Tibial nerve (tissue), 4 donors: ENCODE measurements at regions not wholly inside any gene's neighbourhood (a gene's known extent, or its start where the extent isn't known, plus 50 kb on each side); places are given as distances from the start of the nearest gene placed in this dataset.

ENCODE experiments used
- DNase-seq, 2 donors: peaks; one replicate each; pipeline ENCODE4 v3.0.0-alpha.2; 2019; ENCODE audit warnings: low spot score in 2 of 2
- H3K27ac ChIP-seq, 4 donors: fragments of 200-600 bp; sonication (generic) in 3 of 4; one replicate each; pipeline ENCODE4 v1.5.1; 2017 to 2019; ENCODE audit warnings: mild to moderate bottlenecking in 1 of 4
- H3K27me3 ChIP-seq, 2 donors: fragments of 200-600 bp; sonication (generic) in 1 of 2; one replicate each; pipeline versions ENCODE4 v1.5.1 to v1.6.0; 2017 to 2019
- H3K36me3 ChIP-seq, 3 donors: fragments of 200-600 bp; sonication (generic); one replicate each; pipeline ENCODE4 v1.5.1; 2018 to 2019
- H3K4me1 ChIP-seq, 4 donors: fragments of 200-600 bp; sonication (generic) in 3 of 4; one replicate each; pipeline ENCODE4 v1.5.1; 2017 to 2019
- H3K4me3 ChIP-seq, 4 donors: fragments of 200-600 bp; sonication (generic) in 3 of 4; one replicate each; pipeline ENCODE4 v1.5.1; 2017 to 2019; ENCODE audit warnings: mild to moderate bottlenecking in 1 of 4, moderate library complexity in 1 of 4
- H3K9me3 ChIP-seq, 4 donors: fragments of 200-600 bp; sonication (generic) in 3 of 4; one replicate each; pipeline ENCODE4 v1.5.1; 2017 to 2019
- EP300 ChIP-seq, 2 donors: sonication (generic); formaldehyde crosslinking; IDR thresholded peaks; one replicate each; pipeline ENCODE4 v1.6.1; 2017; ENCODE audit warnings: antibody characterized with exemption in 2 of 2, mild to moderate bottlenecking in 1 of 2
- POLR2A ChIP-seq, 2 donors: fragments of 450-650 bp; IDR thresholded peaks; one replicate each; pipeline ENCODE4 v1.6.1; 2017; ENCODE audit warnings: antibody characterized with exemption in 2 of 2, mild to moderate bottlenecking in 2 of 2, moderate library complexity in 2 of 2
- WGBS, 2 donors: methylation state at CpG; one replicate each; pipeline ENCODE4 v1.1.5; 2018; 5-methylcytosine and 5-hydroxymethylcytosine counted together
- TF ChIP-seq, protein P1 (sequence below), 5 experiments: fragments of 200-600 bp in 3 of 5; fragments of 450-650 bp in 2 of 5; sonication (generic) in 3 of 5; IDR thresholded peaks; one replicate each; pipeline ENCODE4 v1.5.1; 2016 to 2019; ENCODE audit warnings: antibody characterized with exemption in 5 of 5, mild to moderate bottlenecking in 3 of 5, moderate library complexity in 2 of 5

DNA sequence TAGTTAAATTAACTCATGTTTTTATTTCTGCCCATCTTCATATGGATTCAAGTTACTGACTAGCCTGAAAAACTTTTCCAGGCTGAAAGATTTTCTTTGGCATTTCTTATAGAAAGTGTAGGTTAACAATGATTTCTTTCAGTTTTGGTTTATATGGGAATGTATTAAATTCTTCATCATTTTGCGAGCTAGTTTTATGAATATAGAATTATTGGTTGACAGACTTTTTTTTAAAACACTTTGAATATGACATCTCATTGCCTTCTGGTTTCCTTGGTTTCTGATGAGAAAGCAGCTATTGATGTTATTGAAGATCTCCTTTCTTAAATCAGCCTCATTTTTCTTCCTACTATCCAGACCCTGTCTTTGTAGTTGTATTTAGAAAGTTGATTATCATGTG, 211.0 kb upstream of the AKR1E2 start:
- Histone ChIP-seq H3K27me3 (no peaks in the 10 kb centered on the region), H3K4me3 (no peak overlapping the region), H3K9me3 (peaks cover 0 to 10% (median 2%) of the 10 kb centered on the region in 4 donors), H3K36me3 (no peaks in the 10 kb centered on the region), H3K27ac (no peak overlapping the region), H3K4me1 (no peaks in the 10 kb centered on the region)
- DNase-seq = no peak
- TF ChIP-seq, protein P1, sequence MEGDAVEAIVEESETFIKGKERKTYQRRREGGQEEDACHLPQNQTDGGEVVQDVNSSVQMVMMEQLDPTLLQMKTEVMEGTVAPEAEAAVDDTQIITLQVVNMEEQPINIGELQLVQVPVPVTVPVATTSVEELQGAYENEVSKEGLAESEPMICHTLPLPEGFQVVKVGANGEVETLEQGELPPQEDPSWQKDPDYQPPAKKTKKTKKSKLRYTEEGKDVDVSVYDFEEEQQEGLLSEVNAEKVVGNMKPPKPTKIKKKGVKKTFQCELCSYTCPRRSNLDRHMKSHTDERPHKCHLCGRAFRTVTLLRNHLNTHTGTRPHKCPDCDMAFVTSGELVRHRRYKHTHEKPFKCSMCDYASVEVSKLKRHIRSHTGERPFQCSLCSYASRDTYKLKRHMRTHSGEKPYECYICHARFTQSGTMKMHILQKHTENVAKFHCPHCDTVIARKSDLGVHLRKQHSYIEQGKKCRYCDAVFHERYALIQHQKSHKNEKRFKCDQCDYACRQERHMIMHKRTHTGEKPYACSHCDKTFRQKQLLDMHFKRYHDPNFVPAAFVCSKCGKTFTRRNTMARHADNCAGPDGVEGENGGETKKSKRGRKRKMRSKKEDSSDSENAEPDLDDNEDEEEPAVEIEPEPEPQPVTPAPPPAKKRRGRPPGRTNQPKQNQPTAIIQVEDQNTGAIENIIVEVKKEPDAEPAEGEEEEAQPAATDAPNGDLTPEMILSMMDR (IDR thresholded peaks at IDR 0.05) = no peak
- TF ChIP-seq POLR2A (IDR thresholded peaks at IDR 0.05) = no peak
- no peak for TF ChIP-seq EP300 (IDR thresholded peaks at IDR 0.05)
- WGBS, 2 donors = 67 to 82% methylated on average over 1 of the region's 1 CpG

DNA sequence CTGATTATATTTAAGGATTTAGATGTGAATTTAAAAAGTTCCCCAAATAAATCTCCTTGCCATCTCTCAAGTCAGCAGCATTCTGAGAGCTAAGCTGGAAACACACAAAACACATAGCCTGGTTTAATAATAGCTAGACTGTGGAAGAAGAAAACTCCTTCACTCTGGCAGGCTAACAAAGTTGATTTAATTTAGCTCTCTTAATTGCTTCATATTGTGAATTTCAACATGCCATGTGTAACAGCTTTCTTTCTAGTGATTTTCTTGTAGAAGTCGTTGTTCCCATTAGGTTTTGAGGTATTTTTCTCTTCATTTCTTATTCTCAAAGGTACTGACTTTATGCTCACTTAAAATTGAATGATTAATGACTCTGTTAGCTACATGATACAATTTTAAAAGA, 216.8 kb upstream of the AKR1E2 start:
- no peak for DNase-seq
- Histone ChIP-seq H3K27ac (no peak overlapping the region), H3K4me3 (no peak overlapping the region), H3K27me3 (no peaks in the 10 kb centered on the region), H3K36me3 (no peaks in the 10 kb centered on the region), H3K4me1 (no peaks in the 10 kb centered on the region), H3K9me3 (peaks cover 0 to 2% (median 0%) of the 10 kb centered on the region in 4 donors)
- TF ChIP-seq, protein P1 (IDR thresholded peaks at IDR 0.05) = no peak
- TF ChIP-seq POLR2A (IDR thresholded peaks at IDR 0.05) (no peak), EP300 (IDR thresholded peaks at IDR 0.05) (no peak)
- WGBS, 2 donors = 36 to 68% methylated on average over 1 of the region's 1 CpG

DNA sequence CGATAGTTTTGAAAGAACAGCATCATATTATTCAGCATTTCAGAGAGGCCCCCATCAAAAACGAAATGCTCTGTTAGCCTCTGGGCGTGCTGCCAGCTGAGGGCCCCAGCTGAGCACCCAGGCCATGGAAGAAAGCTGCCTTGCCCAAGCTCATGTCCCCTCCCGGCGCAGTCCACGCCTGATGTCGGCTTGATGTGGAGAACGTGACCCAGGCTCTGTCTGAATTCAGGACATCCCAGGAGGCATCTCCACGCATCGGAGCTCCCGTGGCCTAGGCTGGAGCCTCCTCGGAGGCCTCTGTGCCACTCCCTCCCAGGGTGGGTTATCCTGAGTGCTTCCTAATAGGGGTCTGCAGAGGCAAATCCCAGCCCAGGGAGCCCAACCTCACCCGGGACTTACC, 218.3 kb upstream of the AKR1E2 start:
- DNase-seq = no peak
- H3K27me3 ChIP-seq = no peaks in the 10 kb centered on the region
- H3K27ac ChIP-seq = no peak overlapping the region
- WGBS, 2 donors = 64 to 71% methylated on average over 10 to 13 of the region's 13 CpGs
- TF ChIP-seq POLR2A (IDR thresholded peaks at IDR 0.05) (no peak), EP300 (IDR thresholded peaks at IDR 0.05) (no peak)
- TF ChIP-seq, protein P1 (IDR thresholded peaks at IDR 0.05) = no peak
- no peaks in the 10 kb centered on the region for H3K36me3 ChIP-seq
- no peak overlapping the region for H3K4me3 ChIP-seq
- no peaks in the 10 kb centered on the region for H3K4me1 ChIP-seq
- no peaks in the 10 kb centered on the region for H3K9me3 ChIP-seq

DNA sequence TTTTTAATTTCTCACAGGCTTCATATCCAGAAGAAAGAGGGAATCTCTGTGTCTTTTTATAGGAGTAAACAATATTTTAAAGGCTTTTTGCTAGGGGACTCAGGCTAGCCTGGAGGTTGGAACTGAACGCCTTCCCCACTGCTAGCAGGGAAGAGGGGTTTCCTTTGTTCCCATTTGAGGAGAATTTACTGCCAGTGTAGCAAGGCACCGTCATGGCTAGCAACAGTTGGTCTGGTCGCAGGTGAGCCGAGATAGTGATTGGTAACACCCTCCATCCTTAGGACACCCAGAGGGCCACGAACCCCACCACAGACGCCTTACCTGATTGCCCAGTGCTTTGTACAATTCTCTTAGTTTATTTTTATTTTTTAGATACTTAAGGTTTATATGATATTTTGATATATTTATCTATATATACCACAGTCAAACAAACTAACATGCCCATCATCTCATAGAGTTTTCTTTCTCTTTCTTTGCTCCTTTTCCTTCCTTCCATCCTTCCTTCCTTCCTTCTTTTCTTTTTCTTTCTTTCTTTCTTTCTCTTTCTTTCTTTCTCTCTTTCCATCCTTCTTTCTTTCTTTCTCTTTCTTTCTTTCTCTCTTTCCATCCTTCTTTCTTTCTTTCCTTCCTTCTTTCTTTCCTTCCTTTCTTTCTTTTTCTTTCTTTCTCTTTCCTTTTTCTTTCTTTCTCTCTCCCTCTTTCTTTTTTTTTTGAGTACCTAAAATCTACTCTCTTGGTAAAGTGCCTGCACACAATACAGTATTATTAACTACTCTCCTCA, 219.0 kb upstream of the AKR1E2 start:
- Histone ChIP-seq H3K4me3 (no peak overlapping the region), H3K27ac (no peak overlapping the region), H3K4me1 (no peaks in the 10 kb centered on the region), H3K9me3 (no peaks in the 10 kb centered on the region), H3K36me3 (no peaks in the 10 kb centered on the region), H3K27me3 (no peaks in the 10 kb centered on the region)
- WGBS, 2 donors = 86 to 88% methylated on average over 6 of the region's 6 CpGs
- TF ChIP-seq EP300 (IDR thresholded peaks at IDR 0.05) = no peak
- TF ChIP-seq, protein P1 (IDR thresholded peaks at IDR 0.05) = no peak
- TF ChIP-seq POLR2A (IDR thresholded peaks at IDR 0.05) = no peak
- no peak for DNase-seq

DNA sequence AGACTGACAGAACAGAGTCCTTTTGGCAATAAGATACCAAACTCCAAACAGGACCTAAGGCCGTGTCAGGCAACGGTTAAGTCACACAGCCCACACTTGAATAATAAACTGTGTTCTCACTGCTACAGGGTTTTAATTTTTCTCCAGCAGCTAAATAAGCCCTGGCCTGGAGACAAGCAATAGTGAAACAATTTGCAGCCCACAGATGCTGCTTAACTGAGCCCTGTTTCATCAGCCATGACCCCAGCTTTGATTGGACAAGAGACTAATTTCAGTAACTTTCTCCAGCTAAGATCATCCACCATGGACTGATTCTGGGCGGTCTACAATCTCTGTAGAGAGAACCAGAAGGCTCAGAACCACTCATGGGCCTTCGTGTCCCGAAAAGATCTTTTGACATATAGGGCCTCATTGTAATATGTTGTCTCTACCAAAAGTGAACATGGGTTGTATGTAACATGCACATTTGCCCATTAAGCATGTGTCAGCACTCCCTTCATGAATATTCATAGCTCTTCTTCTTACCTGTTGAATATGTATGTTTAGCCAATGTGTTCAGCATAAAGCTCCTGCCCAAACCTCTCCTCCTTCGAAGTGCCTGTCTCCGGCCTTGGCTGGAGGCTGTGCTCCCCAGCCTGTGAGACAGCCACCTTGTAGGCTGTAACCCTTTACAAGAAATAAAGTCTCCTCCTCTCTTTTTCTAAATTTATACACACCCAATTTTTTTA, 223.1 kb upstream of the AKR1E2 start:
- 56 to 63% methylated on average over 7 of the region's 7 CpGs for WGBS, 2 donors
- Histone ChIP-seq H3K4me3 (no peak overlapping the region), H3K36me3 (no peaks in the 10 kb centered on the region), H3K4me1 (no peaks in the 10 kb centered on the region), H3K27me3 (no peaks in the 10 kb centered on the region), H3K27ac (no peak overlapping the region), H3K9me3 (no peaks in the 10 kb centered on the region)
- TF ChIP-seq EP300 (IDR thresholded peaks at IDR 0.05) (no peak), POLR2A (IDR thresholded peaks at IDR 0.05) (no peak)
- TF ChIP-seq, protein P1 (IDR thresholded peaks at IDR 0.05) = no peak
- no peak for DNase-seq
